OCI-LY1 (cell line): ENCODE measurements at regions not wholly inside any gene's neighbourhood (a gene's known extent, or its start where the extent isn't known, plus 50 kb on each side); places are given as distances from the start of the nearest gene placed in this dataset.

Source experiments
- H2AFZ ChIP-seq: fragments of 200-600 bp; sonication (generic), shearing (Covaris generic); 2 replicates; pipeline ENCODE4 v1.6.0; 2014; ENCODE audit warnings: antibody characterized with exemption, mild to moderate bottlenecking, low read length
- H3F3A ChIP-seq: fragments of 200-600 bp; sonication (generic), shearing (Covaris generic); 2 replicates; pipeline ENCODE4 v1.6.0; 2014; ENCODE audit warnings: mild to moderate bottlenecking, antibody characterized with exemption, low read length, moderate library complexity; ENCODE audit not compliant: insufficient read depth
- H3K27ac ChIP-seq: fragments of 200-600 bp; sonication (generic); 2 replicates; pipeline ENCODE4 v1.5.1; 2014; ENCODE audit warnings: low read length, mixed run types, mild to moderate bottlenecking, low read depth; ENCODE audit not compliant: poor library complexity, severe bottlenecking
- H3K27me3 ChIP-seq: fragments of 200-600 bp; sonication (generic); 2 replicates; pipeline ENCODE4 v1.6.0; 2014; ENCODE audit warnings: antibody characterized with exemption, mild to moderate bottlenecking, low read length, moderate library complexity; ENCODE audit not compliant: insufficient read depth
- H3K36me3 ChIP-seq: fragments of 200-600 bp; sonication (generic); 2 replicates; pipeline ENCODE4 v1.6.1; 2014; ENCODE audit warnings: mild to moderate bottlenecking, antibody characterized with exemption, low read length, moderate library complexity, mixed read lengths; ENCODE audit not compliant: insufficient read depth
- H3K4me1 ChIP-seq: fragments of 200-600 bp; sonication (generic); 2 replicates; pipeline ENCODE4 v1.5.1; 2014; ENCODE audit warnings: mild to moderate bottlenecking, low read length, moderate library complexity; ENCODE audit not compliant: insufficient read depth, severe bottlenecking
- H3K4me2 ChIP-seq: fragments of 200-600 bp; sonication (generic), shearing (Covaris generic); 2 replicates; pipeline ENCODE4 v1.6.1; 2014; ENCODE audit warnings: low read length
- H3K4me3 ChIP-seq: fragments of 200-600 bp; sonication (generic); 2 replicates; pipeline ENCODE4 v1.5.1; 2014; ENCODE audit warnings: low read length, low read depth, mild to moderate bottlenecking, mixed read lengths; ENCODE audit not compliant: poor library complexity, severe bottlenecking
- H3K79me2 ChIP-seq: fragments of 200-600 bp; shearing (Covaris generic); 2 replicates; pipeline ENCODE4 v1.6.1; 2016; ENCODE audit warnings: mixed run types, low read length, mixed read lengths; ENCODE audit not compliant: insufficient read depth
- H3K9ac ChIP-seq: fragments of 200-600 bp; sonication (generic), shearing (Covaris generic); 2 replicates; pipeline ENCODE4 v1.6.1; 2014; ENCODE audit warnings: mild to moderate bottlenecking, low read length, mixed read lengths
- H3K9me2 ChIP-seq: fragments of 200-600 bp; sonication (generic), shearing (Covaris generic); 2 replicates; pipeline ENCODE4 v1.6.1; 2014; ENCODE audit warnings: low read depth, mild to moderate bottlenecking, low read length, mixed read lengths
- H3K9me3 ChIP-seq: fragments of 200-600 bp; shearing (Covaris generic); 2 replicates; pipeline ENCODE4 v1.6.1; 2014; ENCODE audit warnings: low read length, mixed read lengths
- H4K20me1 ChIP-seq: fragments of 200-600 bp; sonication (generic), shearing (Covaris generic); 2 replicates; pipeline ENCODE4 v1.6.0; 2016; ENCODE audit warnings: mild to moderate bottlenecking, low read length; ENCODE audit not compliant: insufficient read depth
- EZH2 ChIP-seq: fragments of 200-600 bp; sonication (generic), shearing (Covaris generic); IDR thresholded peaks from 2 replicates; pipeline ENCODE4 v1.8.0; 2017; ENCODE audit warnings: borderline replicate concordance, mixed run types, mild to moderate bottlenecking, antibody characterized with exemption, low read length, moderate library complexity, mixed read lengths
- TF ChIP-seq, protein P1 (sequence below): fragments of 200-600 bp; sonication (generic), shearing (Covaris generic); IDR thresholded peaks from 2 replicates; pipeline ENCODE4 v1.5.1; 2017; ENCODE audit warnings: mild to moderate bottlenecking, antibody characterized with exemption, low read length, moderate library complexity, mixed read lengths

DNA sequence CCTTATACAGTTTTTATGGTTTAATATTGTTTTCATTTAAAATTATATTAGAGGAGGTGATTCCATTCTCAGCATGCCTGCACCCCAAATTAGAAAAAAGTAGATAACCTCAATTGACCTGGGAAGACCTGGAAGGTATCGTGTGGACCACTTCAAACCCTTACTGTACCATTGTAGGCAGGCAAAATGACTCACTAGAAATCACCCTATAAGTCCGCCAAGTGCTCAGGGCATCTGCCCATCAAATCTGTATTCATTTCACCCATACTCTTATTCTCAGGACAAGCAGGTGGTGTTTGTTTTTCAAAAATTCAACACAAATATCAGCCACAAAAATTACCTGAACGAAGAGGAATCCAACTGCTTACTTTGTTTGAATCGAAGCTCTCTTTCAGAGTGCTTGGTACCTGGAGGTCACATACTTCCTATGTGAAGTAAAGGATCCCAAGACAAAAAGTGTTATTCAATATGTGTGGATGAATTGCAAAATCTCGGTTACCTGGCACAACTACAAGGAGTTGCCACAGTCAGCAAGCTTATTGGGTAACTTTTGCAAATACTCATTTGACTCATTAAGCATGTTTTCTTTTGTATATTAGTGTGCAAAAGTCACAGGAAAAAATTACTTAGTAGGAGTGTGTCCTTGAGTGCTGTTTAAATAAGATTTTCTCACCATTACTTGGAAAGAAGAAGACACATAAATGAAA is 216.2 kb downstream of the ENC1 start:
- Histone ChIP-seq H3K9me2 (no peaks in the 10 kb centered on the region), H3K79me2 (no peaks in the 10 kb centered on the region), H2AFZ (no peak overlapping the region), H3K4me3 (no peak overlapping the region), H3K9me3 (no peaks in the 10 kb centered on the region), H3F3A (no peaks in the 10 kb centered on the region), H3K27me3 (no peaks in the 10 kb centered on the region), H4K20me1 (no peaks in the 10 kb centered on the region), H3K4me2 (no peak overlapping the region), H3K36me3 (no peaks in the 10 kb centered on the region), H3K9ac (no peak overlapping the region), H3K4me1 (no peaks in the 10 kb centered on the region), H3K27ac (no peak overlapping the region)
- TF ChIP-seq, protein P1, sequence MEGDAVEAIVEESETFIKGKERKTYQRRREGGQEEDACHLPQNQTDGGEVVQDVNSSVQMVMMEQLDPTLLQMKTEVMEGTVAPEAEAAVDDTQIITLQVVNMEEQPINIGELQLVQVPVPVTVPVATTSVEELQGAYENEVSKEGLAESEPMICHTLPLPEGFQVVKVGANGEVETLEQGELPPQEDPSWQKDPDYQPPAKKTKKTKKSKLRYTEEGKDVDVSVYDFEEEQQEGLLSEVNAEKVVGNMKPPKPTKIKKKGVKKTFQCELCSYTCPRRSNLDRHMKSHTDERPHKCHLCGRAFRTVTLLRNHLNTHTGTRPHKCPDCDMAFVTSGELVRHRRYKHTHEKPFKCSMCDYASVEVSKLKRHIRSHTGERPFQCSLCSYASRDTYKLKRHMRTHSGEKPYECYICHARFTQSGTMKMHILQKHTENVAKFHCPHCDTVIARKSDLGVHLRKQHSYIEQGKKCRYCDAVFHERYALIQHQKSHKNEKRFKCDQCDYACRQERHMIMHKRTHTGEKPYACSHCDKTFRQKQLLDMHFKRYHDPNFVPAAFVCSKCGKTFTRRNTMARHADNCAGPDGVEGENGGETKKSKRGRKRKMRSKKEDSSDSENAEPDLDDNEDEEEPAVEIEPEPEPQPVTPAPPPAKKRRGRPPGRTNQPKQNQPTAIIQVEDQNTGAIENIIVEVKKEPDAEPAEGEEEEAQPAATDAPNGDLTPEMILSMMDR = no peak
- no peak for TF ChIP-seq EZH2

- no peaks in the 10 kb centered on the region for H3K79me2 ChIP-seq
- H3F3A ChIP-seq = no peaks in the 10 kb centered on the region
- TF ChIP-seq EZH2 = no peak
- TF ChIP-seq, protein P1 = no peak
- H3K9ac ChIP-seq = no peak overlapping the region
- no peaks in the 10 kb centered on the region for H4K20me1 ChIP-seq
- no peaks in the 10 kb centered on the region for H3K4me1 ChIP-seq
- H3K9me2 ChIP-seq = no peaks in the 10 kb centered on the region
- no peaks in the 10 kb centered on the region for H3K27me3 ChIP-seq
- H3K27ac ChIP-seq = no peak overlapping the region
- H3K36me3 ChIP-seq = no peaks in the 10 kb centered on the region
- H3K4me2 ChIP-seq = no peak overlapping the region
- no peak overlapping the region for H3K4me3 ChIP-seq
- H2AFZ ChIP-seq = no peak overlapping the region
- H3K9me3 ChIP-seq = no peaks in the 10 kb centered on the region
Measured at GRCh38 chr5:74423383-74423782, 217.1 kb downstream of the ENC1 start.

- Histone ChIP-seq H3K9me2 (no peaks in the 10 kb centered on the region), H3K9ac (no peak overlapping the region), H3K4me3 (no peak overlapping the region), H3K4me2 (no peak overlapping the region), H3K27ac (no peak overlapping the region), H3F3A (no peaks in the 10 kb centered on the region), H3K9me3 (no peaks in the 10 kb centered on the region), H3K4me1 (no peaks in the 10 kb centered on the region), H3K36me3 (no peaks in the 10 kb centered on the region), H3K79me2 (no peaks in the 10 kb centered on the region), H3K27me3 (no peaks in the 10 kb centered on the region), H2AFZ (no peak overlapping the region), H4K20me1 (no peaks in the 10 kb centered on the region)
- TF ChIP-seq, protein P1 = no peak
- TF ChIP-seq EZH2 = no peak
Measured at GRCh38 chr5:74422671-74423070, 217.9 kb downstream of the ENC1 start.
